BJ (cell line): ENCODE measurements at regions not wholly inside any gene's neighbourhood (a gene's known extent, or its start where the extent isn't known, plus 50 kb on each side); places are given as distances from the start of the nearest gene placed in this dataset.

ENCODE experiments used
- CTCF ChIA-PET: fragments of 350-600 bp; formaldehyde crosslinking; extraction: SDS; loops from one replicate; lab custom pipeline; 2021; ENCODE audit warnings: antibody characterized with exemption, inconsistent platforms; lab: Yijun Ruan, JAX
- POLR2A ChIA-PET: fragments of 300-600 bp; sonication (Branson Sonifier 250); formaldehyde crosslinking; extraction: SDS; loops from one replicate; lab custom pipeline; 2021; ENCODE audit warnings: antibody characterized with exemption; lab: Charles Lee
- DNase-seq: peaks from one replicate; pipeline ENCODE4 v3.0.0-alpha.2; 2011; ENCODE audit warnings: low read depth
- H3K27me3 ChIP-seq: 2 replicates; pipeline ENCODE4 v1.6.0; 2011; ENCODE audit warnings: low read length; ENCODE audit not compliant: control insufficient read depth, insufficient read depth
- H3K36me3 ChIP-seq: 2 replicates; pipeline ENCODE4 v1.5.1; 2011; ENCODE audit warnings: low read length; ENCODE audit not compliant: control insufficient read depth, insufficient read depth
- H3K4me3 ChIP-seq: 2 replicates; pipeline ENCODE4 v1.5.1; 2011; ENCODE audit warnings: low read depth, mild to moderate bottlenecking, control low read depth, low read length
- CTCF ChIP-seq: IDR thresholded peaks from 2 replicates; pipeline ENCODE4 v1.5.1; 2011; ENCODE audit warnings: low read depth, mild to moderate bottlenecking, control low read depth, inconsistent platforms, low read length, moderate library complexity; ENCODE audit not compliant: insufficient read depth

GRCh38 chr5:164356790-164357189, 851.4 kb downstream of the MAT2B start:
- ChIA-PET POLR2A (no interaction called here), CTCF (no interaction called here)
- no peak for DNase-seq
- H3K4me3 ChIP-seq: no peak overlapping the region
- H3K36me3 ChIP-seq: no peaks in the 10 kb centered on the region
- no peaks in the 10 kb centered on the region for H3K27me3 ChIP-seq
- TF ChIP-seq CTCF: no peak

- TF ChIP-seq CTCF: no peak
- ChIA-PET CTCF (no interaction called here), POLR2A (no interaction called here)
- Histone ChIP-seq H3K36me3 (no peaks in the 10 kb centered on the region), H3K27me3 (no peaks in the 10 kb centered on the region), H3K4me3 (no peak overlapping the region)
- DNase-seq: no peak
These were observed 852.1 kb downstream of the MAT2B start for GRCh38 chr5:164357395-164358033.

- no peaks in the 10 kb centered on the region for H3K27me3 ChIP-seq
- ChIA-PET POLR2A (no interaction called here), CTCF (interaction anchor here (1.5 kb wide), 1 partner anchor 10 kb away, joined by 3 read pairs; no protein-coding TSS in a partner anchor)
- no peaks in the 10 kb centered on the region for H3K36me3 ChIP-seq
- DNase-seq: no peak
- TF ChIP-seq CTCF: no peak
- no peak overlapping the region for H3K4me3 ChIP-seq
These were observed 853.3 kb downstream of the MAT2B start for GRCh38 chr5:164358531-164359259.

- ChIA-PET CTCF (interaction anchor here (1.4 to 1.5 kb wide), 2 partner anchors 9 to 20 kb away, joined by 3 to 5 read pairs; no protein-coding TSS in a partner anchor), POLR2A (no interaction called here)
- TF ChIP-seq CTCF: no peak
- H3K4me3 ChIP-seq: no peak overlapping the region
- no peaks in the 10 kb centered on the region for H3K36me3 ChIP-seq
- H3K27me3 ChIP-seq: no peaks in the 10 kb centered on the region
- DNase-seq: no peak
These were observed 854.1 kb downstream of the MAT2B start for GRCh38 chr5:164359260-164360255.
